ENCODE measurements at regions not wholly inside any gene's neighbourhood (a gene's known extent, or its start where the extent isn't known, plus 50 kb on each side); places are given as distances from the start of the nearest gene placed in this dataset.

DNA sequence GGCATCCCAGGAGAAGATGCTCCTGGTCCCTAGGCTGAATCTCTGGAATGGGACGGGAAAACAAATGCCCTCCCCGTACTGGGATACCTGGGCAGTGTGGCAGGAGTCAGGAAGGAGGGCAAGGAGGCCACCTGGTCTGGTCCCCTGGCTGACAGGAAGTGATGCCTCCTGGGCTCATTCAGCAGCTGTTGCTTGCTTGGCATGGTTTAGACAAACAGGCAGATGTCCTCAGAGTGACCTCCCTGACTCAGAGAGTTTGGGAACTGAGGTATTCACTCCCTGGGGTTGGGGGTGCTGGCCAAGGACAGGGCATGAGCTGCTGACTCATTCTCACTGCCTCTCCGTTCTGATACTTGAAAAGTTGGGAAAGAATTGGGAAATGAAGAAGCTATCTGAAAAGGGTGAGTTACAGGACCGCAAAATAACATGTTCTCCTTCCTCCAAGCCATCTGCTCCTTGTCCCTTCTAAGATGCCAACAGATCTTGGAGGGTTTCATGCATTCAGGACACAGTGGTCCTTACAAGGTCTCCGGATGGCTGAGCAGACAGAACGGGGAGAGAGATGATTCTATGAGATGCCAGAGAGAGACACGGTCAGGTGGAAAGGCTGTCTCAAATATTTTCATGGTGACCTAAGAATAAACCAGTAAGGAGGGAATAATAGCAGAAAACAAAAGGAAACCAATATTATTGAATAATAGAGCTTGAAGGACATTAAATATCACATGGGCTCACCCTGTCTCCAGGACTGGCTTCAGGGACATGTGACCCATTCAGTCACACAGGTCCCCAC, 534.5 kb downstream of the BNC2 start:
- H3K27ac ChIP-seq: no peak overlapping the region
- no peak for TF ChIP-seq ZFX (IDR thresholded peaks at IDR 0.05)
- TF ChIP-seq, protein P1, sequence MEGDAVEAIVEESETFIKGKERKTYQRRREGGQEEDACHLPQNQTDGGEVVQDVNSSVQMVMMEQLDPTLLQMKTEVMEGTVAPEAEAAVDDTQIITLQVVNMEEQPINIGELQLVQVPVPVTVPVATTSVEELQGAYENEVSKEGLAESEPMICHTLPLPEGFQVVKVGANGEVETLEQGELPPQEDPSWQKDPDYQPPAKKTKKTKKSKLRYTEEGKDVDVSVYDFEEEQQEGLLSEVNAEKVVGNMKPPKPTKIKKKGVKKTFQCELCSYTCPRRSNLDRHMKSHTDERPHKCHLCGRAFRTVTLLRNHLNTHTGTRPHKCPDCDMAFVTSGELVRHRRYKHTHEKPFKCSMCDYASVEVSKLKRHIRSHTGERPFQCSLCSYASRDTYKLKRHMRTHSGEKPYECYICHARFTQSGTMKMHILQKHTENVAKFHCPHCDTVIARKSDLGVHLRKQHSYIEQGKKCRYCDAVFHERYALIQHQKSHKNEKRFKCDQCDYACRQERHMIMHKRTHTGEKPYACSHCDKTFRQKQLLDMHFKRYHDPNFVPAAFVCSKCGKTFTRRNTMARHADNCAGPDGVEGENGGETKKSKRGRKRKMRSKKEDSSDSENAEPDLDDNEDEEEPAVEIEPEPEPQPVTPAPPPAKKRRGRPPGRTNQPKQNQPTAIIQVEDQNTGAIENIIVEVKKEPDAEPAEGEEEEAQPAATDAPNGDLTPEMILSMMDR (conservative IDR thresholded peaks at IDR 0.05): no peak

DNA sequence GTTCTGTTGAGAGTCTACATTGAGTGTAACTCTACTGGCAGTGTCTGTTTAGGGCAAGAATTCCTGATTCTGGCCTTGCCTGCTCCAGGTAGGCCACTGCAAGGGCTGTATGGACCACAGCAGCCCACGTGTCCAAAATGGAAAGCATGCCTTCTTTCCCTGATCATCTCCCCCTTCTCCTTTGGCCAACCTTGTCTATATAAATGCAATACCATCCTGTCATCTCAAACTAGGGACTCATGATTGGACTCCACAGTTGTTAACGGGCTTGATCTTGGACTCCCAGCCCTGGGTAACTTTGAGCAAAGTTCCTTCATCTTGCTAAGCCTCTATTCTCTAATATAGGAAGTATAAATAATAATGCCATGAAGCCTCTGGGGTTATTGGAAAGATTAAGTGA, 533.6 kb downstream of the BNC2 start:
- H3K27ac ChIP-seq: no peak overlapping the region
- TF ChIP-seq, protein P1 (conservative IDR thresholded peaks at IDR 0.05): no peak
- no peak for TF ChIP-seq ZFX (IDR thresholded peaks at IDR 0.05)

GRCh38 chr9:16337322-16338029, 533.0 kb downstream of the BNC2 start:
- TF ChIP-seq, protein P1 (conservative IDR thresholded peaks at IDR 0.05): no peak
- no peak overlapping the region for H3K27ac ChIP-seq

DNA sequence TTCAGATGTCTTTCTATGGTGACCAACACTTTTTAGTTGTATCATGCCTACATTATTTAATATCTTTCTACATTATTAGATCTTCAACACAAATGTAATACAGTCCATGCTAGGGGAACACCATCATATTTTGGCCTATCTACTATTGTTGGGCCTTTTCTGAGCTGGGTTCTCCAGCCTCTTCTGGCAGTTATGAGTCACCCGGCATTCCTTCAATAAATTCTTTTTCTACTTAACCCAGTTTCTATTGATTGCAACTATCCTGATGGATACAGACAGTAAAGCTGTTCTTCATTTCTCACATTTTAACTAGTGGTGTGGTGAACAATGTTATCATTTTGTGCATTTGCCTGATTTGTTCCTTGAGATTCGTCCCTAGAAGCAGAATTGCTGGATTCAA, 529.3 kb downstream of the BNC2 start:
- H3K27ac ChIP-seq: no peak overlapping the region
- TF ChIP-seq, protein P1 (conservative IDR thresholded peaks at IDR 0.05): no peak
- TF ChIP-seq ZFX (IDR thresholded peaks at IDR 0.05): no peak

DNA sequence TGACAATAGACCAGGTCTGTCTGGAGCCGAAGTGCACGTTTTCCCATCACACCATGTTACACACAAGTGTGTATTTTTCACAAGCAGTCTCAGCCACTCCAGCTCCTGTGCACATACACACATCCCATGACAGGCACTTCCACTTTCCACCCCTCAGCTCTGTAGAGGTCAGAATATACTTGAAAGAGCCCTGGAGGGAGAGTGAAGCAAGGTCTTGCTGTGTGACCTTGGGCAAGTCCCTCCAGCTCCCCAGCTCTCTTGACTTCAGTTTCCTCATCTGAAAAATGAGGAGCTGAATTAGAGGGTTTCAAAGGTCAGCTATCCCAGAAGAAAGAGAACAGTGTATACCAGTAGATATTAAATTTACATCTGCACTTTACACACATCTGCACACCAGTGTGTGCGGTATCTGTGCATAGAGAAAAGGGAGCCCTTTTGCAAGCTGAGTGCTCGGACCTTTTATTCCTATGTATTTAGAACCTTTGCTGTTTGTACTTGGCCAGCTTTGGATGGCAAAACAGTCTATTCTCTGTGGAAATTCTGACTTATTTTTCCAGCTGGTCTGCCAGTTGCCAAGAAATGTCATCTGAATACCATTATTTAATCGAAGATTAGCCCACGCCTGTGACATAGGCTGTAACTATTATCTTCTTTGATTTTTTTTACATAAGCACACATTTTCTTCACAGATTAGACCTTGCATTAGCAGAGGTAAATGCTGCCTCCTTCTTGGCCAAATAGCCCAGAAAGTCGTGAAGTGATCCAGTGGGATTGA, 528.0 kb downstream of the BNC2 start:
- H3K27ac ChIP-seq: no peak overlapping the region
- TF ChIP-seq, protein P1 (conservative IDR thresholded peaks at IDR 0.05): no peak
- TF ChIP-seq ZFX (IDR thresholded peaks at IDR 0.05): no peak

GRCh38 chr9:16343249-16344237, 526.9 kb downstream of the BNC2 start:
- H3K27ac ChIP-seq: no peak overlapping the region
- TF ChIP-seq, protein P1 (conservative IDR thresholded peaks at IDR 0.05): no peak
- TF ChIP-seq ZFX (IDR thresholded peaks at IDR 0.05): no peak
